Keratinocyte (primary cell): ENCODE measurements at regions not wholly inside any gene's neighbourhood (a gene's known extent, or its start where the extent isn't known, plus 50 kb on each side); places are given as distances from the start of the nearest gene placed in this dataset.

ENCODE experiments used
- DNase-seq: peaks from one replicate; pipeline ENCODE4 v3.0.0-alpha.2; 2011; ENCODE audit warnings: low read depth, missing footprints, low spot score
- FAIRE-seq: peaks from 2 replicates; lab custom pipeline; 2011; peaks lifted over from hg19 to GRCh38; lab: Jason Lieb, UNC
- H2AFZ ChIP-seq: 2 replicates; pipeline ENCODE4 v1.6.0; 2012; ENCODE audit warnings: low read length, control low read depth, inconsistent platforms; ENCODE audit not compliant: control insufficient read depth
- H3K27ac ChIP-seq: 2 replicates; pipeline ENCODE4 v1.5.1; 2011; ENCODE audit warnings: low read length; ENCODE audit not compliant: control insufficient read depth, insufficient read depth
- H3K27me3 ChIP-seq: 3 replicates; pipeline ENCODE4 v1.6.0; 2011; ENCODE audit warnings: low read length; ENCODE audit not compliant: control insufficient read depth, insufficient read depth; ENCODE audit errors: extremely low read depth
- H3K36me3 ChIP-seq, 2 experiments: 2 replicates in 1 of 2; 3 replicates in 1 of 2; pipeline ENCODE4 v1.5.1; 2011; ENCODE audit warnings: low read length in 2 of 2, mild to moderate bottlenecking in 1 of 2; ENCODE audit not compliant: control insufficient read depth in 2 of 2, insufficient read depth in 2 of 2; ENCODE audit errors: extremely low read depth in 1 of 2
- H3K4me1 ChIP-seq: 3 replicates; pipeline ENCODE4 v1.5.1; 2011; ENCODE audit warnings: low read length; ENCODE audit not compliant: control insufficient read depth, insufficient read depth; ENCODE audit errors: extremely low read depth
- H3K4me2 ChIP-seq: 3 replicates; pipeline ENCODE4 v1.6.0; 2011; ENCODE audit warnings: low read depth, low read length; ENCODE audit not compliant: control insufficient read depth, insufficient read depth; ENCODE audit errors: extremely low read depth
- H3K4me3 ChIP-seq, 3 experiments: fragments of 200-600 bp in 1 of 3; sonication (generic) in 1 of 3; 2 replicates in 2 of 3; 3 replicates in 1 of 3; pipeline ENCODE4 v1.5.1; 2011 to 2016; ENCODE audit warnings: low read length in 3 of 3, mild to moderate bottlenecking in 3 of 3, control low read depth in 2 of 3, inconsistent platforms in 1 of 3, low read depth in 1 of 3, mixed read lengths in 1 of 3, mixed run types in 1 of 3, moderate library complexity in 1 of 3; ENCODE audit not compliant: control insufficient read depth in 2 of 3, insufficient read depth in 2 of 3; ENCODE audit errors: extremely low read depth in 1 of 3
- H3K79me2 ChIP-seq: 2 replicates; pipeline ENCODE4 v1.6.0; 2012; ENCODE audit warnings: low read length; ENCODE audit not compliant: control insufficient read depth, insufficient read depth
- H3K9ac ChIP-seq: 3 replicates; pipeline ENCODE4 v1.6.0; 2011; ENCODE audit warnings: low read length; ENCODE audit not compliant: control insufficient read depth, insufficient read depth; ENCODE audit errors: extremely low read depth
- H3K9me1 ChIP-seq: 3 replicates; pipeline ENCODE4 v1.6.0; 2011; ENCODE audit warnings: low read length; ENCODE audit not compliant: control insufficient read depth, insufficient read depth; ENCODE audit errors: extremely low read depth
- H3K9me3 ChIP-seq: 2 replicates; pipeline ENCODE4 v1.5.1; 2012; ENCODE audit warnings: low read depth, low read length; ENCODE audit not compliant: control insufficient read depth
- H4K20me1 ChIP-seq: 3 replicates; pipeline ENCODE4 v1.6.0; 2011; ENCODE audit warnings: low read length; ENCODE audit not compliant: control insufficient read depth, insufficient read depth; ENCODE audit errors: extremely low read depth
- CTCF ChIP-seq, 3 experiments: IDR thresholded peaks in 1 of 3; conservative IDR thresholded peaks in 1 of 3; optimal IDR thresholded peaks in 1 of 3; 2 replicates in 2 of 3; 3 replicates in 1 of 3; pipeline versions ENCODE3 to v1.5.1; 2011; ENCODE audit warnings: low read length in 3 of 3, mild to moderate bottlenecking in 3 of 3, moderate library complexity in 2 of 3, control low read depth in 1 of 3, inconsistent platforms in 1 of 3; ENCODE audit not compliant: insufficient read depth in 2 of 3; ENCODE audit errors: extremely low read depth in 1 of 3
- EZH2 ChIP-seq: IDR thresholded peaks from one replicate; pipeline ENCODE4 v1.6.1; 2012; ENCODE audit warnings: inconsistent platforms, mild to moderate bottlenecking, low read length, moderate library complexity
- dilution Hi-C: fragments of 300-500 bp; cut with MboI; formaldehyde crosslinking; loops from one replicate; pipeline ENCODE4 v1.7.0; 2020; ENCODE audit warnings: low sequenced_read_pairs; ENCODE audit not compliant: extremely low pct_ligation_motif_present

GRCh38 chr9:134502809-134503211 is 138.8 kb upstream of the COL5A1 start:
- Histone ChIP-seq H3K9ac (no peak overlapping the region), H3K4me2 (no peak overlapping the region), H3K27ac (no peak overlapping the region), H3K4me1 (no peaks in the 10 kb centered on the region), H3K9me3 (no peaks in the 10 kb centered on the region), H2AFZ (no peak overlapping the region), H3K9me1 (no peaks in the 10 kb centered on the region), H3K79me2 (no peaks in the 10 kb centered on the region), H4K20me1 (peaks cover 4% of the 10 kb centered on the region), H3K36me3 (no peaks in the 10 kb centered on the region), H3K27me3 (peaks cover 32% of the 10 kb centered on the region), H3K4me3 (no peak overlapping the region)
- DNase-seq (no peak), FAIRE-seq (no peak)
- dilution Hi-C loops = no loop called here
- TF ChIP-seq EZH2 = no peak
- no peak for TF ChIP-seq CTCF (optimal IDR thresholded peaks at IDR 0.05 in 1 of 3, IDR thresholded peaks at IDR 0.05 in 1 of 3, conservative IDR thresholded peaks at IDR 0.05 in 1 of 3; ENCODE audit: extremely low read depth in 1 of 3, insufficient read depth in 2 of 3, low read length in 3 of 3)

GRCh38 chr9:134503301-134504105 is 138.1 kb upstream of the COL5A1 start:
- DNase-seq (no peak), FAIRE-seq (no peak)
- TF ChIP-seq EZH2 (no peak), CTCF (optimal IDR thresholded peaks at IDR 0.05 in 1 of 3, IDR thresholded peaks at IDR 0.05 in 1 of 3, conservative IDR thresholded peaks at IDR 0.05 in 1 of 3; ENCODE audit: extremely low read depth in 1 of 3, insufficient read depth in 2 of 3, low read length in 3 of 3) (no peak)
- no peaks in the 10 kb centered on the region for H3K79me2 ChIP-seq
- H3K4me2 ChIP-seq = no peak overlapping the region
- H3K27me3 ChIP-seq = peaks cover 32% of the 10 kb centered on the region
- peaks cover 4% of the 10 kb centered on the region for H4K20me1 ChIP-seq
- no peak overlapping the region for H2AFZ ChIP-seq
- no peak overlapping the region for H3K27ac ChIP-seq
- H3K4me1 ChIP-seq = no peaks in the 10 kb centered on the region
- no peaks in the 10 kb centered on the region for H3K9me3 ChIP-seq
- no peaks in the 10 kb centered on the region for H3K9me1 ChIP-seq
- dilution Hi-C loops = no loop called here
- H3K36me3 ChIP-seq = no peaks in the 10 kb centered on the region
- no peak overlapping the region for H3K9ac ChIP-seq
- H3K4me3 ChIP-seq = no peak overlapping the region
